ENCODE measurements at regions not wholly inside any gene's neighbourhood (a gene's known extent, or its start where the extent isn't known, plus 50 kb on each side); places are given as distances from the start of the nearest gene placed in this dataset.

DNA sequence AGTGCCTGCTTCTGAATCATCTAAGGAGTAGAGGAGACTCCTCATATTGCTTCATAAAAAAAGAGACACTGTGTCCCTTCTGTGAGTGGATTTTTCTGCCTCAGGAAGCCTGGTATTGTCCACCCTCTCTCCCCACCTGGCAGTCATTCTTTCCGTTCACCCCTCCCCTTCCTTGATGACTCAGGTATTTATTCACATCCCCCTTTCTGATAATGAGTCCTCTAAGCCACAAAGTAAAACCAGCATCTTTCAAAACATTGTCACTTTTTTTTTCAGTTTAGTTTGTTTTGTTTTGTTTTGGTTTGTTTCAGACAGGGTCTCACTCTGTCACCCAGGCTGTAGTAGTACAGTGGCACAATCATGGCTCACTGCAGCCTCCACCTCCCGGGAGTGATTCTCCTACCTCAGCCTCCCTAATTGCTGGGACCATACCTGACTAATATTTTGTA is 65.2 kb upstream of the UBE2E1 start:
- Histone ChIP-seq H3K4me1 (ENCODE audit: control insufficient read depth in 1 of 2, insufficient read depth in 2 of 2, low read length in 2 of 2) (peaks cover 0 to 3% of the 10 kb centered on the region in 2 donors), H3K27ac (ENCODE audit: low read depth in 1 of 2, low read length in 2 of 2) (no peak overlapping the region), H3K36me3 (ENCODE audit: control insufficient read depth in 1 of 2, insufficient read depth in 2 of 2, low read length in 1 of 2) (no peaks in the 10 kb centered on the region), H3K9me3 (ENCODE audit: control insufficient read depth, low read length) (no peaks in the 10 kb centered on the region), H3K27me3 (ENCODE audit: control insufficient read depth in 1 of 2, insufficient read depth in 2 of 2, low read length in 1 of 2) (no peaks in the 10 kb centered on the region), H3K4me3 (ENCODE audit: low read length in 2 of 2) (no peak overlapping the region)
- DNase-seq (no peak), ATAC-seq (ENCODE audit: low FRiP score) (no peak)
- 78 to 81% methylated on average over 2 of the region's 2 CpGs for WGBS, 2 donors
- intact Hi-C loops (cut with DNase I), result no loop called here

DNA sequence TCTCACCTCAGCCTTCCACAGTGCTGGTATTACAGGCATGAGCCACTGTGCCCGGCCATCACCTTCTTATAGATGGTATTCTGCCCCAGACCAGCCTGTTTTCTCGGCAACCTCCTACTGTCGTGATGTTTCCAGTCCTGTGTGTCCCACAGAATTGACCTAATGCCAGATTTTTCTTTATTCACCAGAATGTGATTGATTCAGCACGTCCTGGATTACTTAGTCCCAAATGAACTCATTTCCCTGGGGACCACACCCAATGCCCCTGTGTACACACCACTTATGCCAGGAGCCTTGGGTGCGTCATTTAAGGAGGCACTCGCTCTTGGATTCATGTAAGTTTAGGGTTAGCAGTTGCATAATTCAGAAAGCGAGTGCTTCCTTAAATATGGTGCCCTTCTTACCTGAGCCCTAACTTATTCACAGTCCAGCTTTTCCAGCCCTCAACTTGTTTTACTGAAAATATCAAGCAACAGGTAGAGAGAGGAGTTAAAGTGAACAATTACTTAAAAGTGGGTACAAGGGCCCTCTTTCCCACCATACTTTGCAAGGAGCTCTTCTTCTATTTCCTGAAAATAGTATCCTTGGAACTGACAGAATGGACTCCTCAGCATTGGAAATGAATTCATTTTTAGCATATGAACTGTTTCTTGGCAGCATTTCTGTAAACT is 64.6 kb upstream of the UBE2E1 start:
- no peaks in the 10 kb centered on the region for H3K9me3 ChIP-seq (ENCODE audit: control insufficient read depth, low read length)
- ATAC-seq (ENCODE audit: low FRiP score) (no peak), DNase-seq (no peak)
- no peak overlapping the region for H3K27ac ChIP-seq (ENCODE audit: low read depth in 1 of 2, low read length in 2 of 2)
- intact Hi-C loops (cut with DNase I), result no loop called here
- no peaks in the 10 kb centered on the region for H3K4me1 ChIP-seq (ENCODE audit: control insufficient read depth in 1 of 2, insufficient read depth in 2 of 2, low read length in 2 of 2)
- H3K27me3 ChIP-seq (ENCODE audit: control insufficient read depth in 1 of 2, insufficient read depth in 2 of 2, low read length in 1 of 2), result no peaks in the 10 kb centered on the region
- no peaks in the 10 kb centered on the region for H3K36me3 ChIP-seq (ENCODE audit: control insufficient read depth in 1 of 2, insufficient read depth in 2 of 2, low read length in 1 of 2)
- H3K4me3 ChIP-seq (ENCODE audit: low read length in 2 of 2), result no peak overlapping the region
- WGBS, 2 donors, result 71 to 75% methylated on average over 7 of the region's 7 CpGs

DNA sequence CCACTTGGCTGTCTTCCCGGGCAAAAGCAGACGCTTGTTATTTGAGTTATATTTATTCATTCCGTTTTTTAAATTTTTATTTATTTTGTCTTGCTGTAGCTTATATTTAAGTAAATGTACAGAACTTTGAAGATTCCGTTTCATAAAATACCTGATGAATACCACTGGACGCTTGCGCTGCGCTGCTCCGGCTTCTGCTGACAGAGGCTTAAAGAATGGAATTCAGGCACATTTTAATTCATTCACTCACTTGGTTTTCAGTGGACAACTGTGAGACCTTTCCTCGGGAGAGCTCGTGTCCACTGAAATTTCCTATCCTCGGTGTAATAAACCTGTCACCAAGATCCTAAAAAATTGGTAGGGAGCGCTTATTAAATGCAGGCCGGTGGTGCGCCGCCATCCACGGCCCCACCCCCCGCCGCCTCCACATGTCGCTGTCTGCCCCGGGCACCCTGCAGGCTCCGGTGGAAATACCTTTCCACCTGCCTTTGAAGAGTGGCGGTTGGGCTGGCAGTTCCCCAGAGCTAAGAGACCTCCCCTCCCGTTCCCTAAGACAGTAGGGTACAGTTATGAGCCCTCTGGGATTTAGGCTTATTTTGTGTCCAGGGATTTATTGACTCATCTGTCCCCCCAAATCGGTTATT is 62.5 kb upstream of the UBE2E1 start:
- no peak for DNase-seq
- Histone ChIP-seq H3K36me3 (ENCODE audit: control insufficient read depth in 1 of 2, insufficient read depth in 2 of 2, low read length in 1 of 2) (no peaks in the 10 kb centered on the region), H3K27ac (ENCODE audit: low read depth in 1 of 2, low read length in 2 of 2) (no peak overlapping the region), H3K4me3 (ENCODE audit: low read length in 2 of 2) (no peak overlapping the region), H3K27me3 (ENCODE audit: control insufficient read depth in 1 of 2, insufficient read depth in 2 of 2, low read length in 1 of 2) (peaks cover 0 to 1% of the 10 kb centered on the region in 2 donors), H3K4me1 (ENCODE audit: control insufficient read depth in 1 of 2, insufficient read depth in 2 of 2, low read length in 2 of 2) (no peaks in the 10 kb centered on the region), H3K9me3 (ENCODE audit: control insufficient read depth, low read length) (no peaks in the 10 kb centered on the region)
- no peak for ATAC-seq (ENCODE audit: low FRiP score)
- intact Hi-C loops (cut with DNase I), result no loop called here
- WGBS, 2 donors, result 29 to 42% methylated on average over 24 of the region's 24 CpGs

DNA sequence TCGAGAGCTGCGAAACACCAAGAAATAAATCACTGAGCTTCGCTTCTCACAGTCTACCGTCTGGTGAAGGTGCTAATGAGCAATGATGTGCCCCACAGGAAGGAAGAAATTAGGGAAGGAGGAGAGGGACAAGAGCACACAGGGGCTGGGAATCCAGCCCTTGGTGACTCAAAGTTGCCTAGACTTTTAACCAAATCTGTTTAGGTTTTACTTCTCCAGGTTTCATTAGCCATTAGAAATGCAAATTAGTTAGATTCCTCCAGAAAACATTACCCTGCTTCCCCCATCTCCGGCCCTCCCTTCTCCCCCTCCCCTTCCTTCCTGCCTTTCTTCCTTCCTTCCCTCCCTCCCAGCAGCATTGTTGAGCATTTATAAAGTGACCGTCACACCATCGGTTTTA is 59.3 kb upstream of the UBE2E1 start:
- H3K4me3 ChIP-seq (ENCODE audit: low read length in 2 of 2), result no peak overlapping the region
- WGBS, 2 donors, result 81 to 87% methylated on average over 7 of the region's 7 CpGs

DNA sequence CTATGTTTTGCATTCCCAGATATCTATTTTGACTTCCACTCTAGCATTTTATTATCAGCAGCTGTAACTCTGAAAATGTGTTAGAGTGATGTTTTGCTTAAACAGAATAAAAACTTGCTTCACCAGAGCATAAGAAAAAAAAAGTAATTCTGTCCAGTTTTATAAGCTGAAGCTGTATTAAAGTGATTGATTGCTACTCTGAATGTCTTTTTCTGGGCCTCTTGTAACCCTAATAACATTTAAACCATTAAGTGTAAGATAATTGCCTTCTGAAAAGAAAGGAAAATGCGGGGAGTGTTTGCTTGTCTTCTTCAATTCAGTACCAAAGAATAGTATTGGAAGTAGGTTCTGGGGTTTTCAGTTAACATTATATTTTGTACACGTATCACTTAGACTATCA is 57.9 kb upstream of the UBE2E1 start:
- Histone ChIP-seq H3K27me3 (ENCODE audit: control insufficient read depth in 1 of 2, insufficient read depth in 2 of 2, low read length in 1 of 2) (peaks cover 0 to 1% of the 10 kb centered on the region in 2 donors), H3K4me3 (ENCODE audit: low read length in 2 of 2) (no peak overlapping the region), H3K4me1 (ENCODE audit: control insufficient read depth in 1 of 2, insufficient read depth in 2 of 2, low read length in 2 of 2) (no peaks in the 10 kb centered on the region), H3K9me3 (ENCODE audit: control insufficient read depth, low read length) (no peaks in the 10 kb centered on the region), H3K36me3 (ENCODE audit: control insufficient read depth in 1 of 2, insufficient read depth in 2 of 2, low read length in 1 of 2) (no peaks in the 10 kb centered on the region), H3K27ac (ENCODE audit: low read depth in 1 of 2, low read length in 2 of 2) (no peak overlapping the region)
- no peak for DNase-seq
- ATAC-seq (ENCODE audit: low FRiP score), result no peak
- intact Hi-C loops (cut with DNase I), result no loop called here
- WGBS, 2 donors, result 93 to 95% methylated on average over 2 of the region's 2 CpGs

More for the DNA sequence above, 59.3 kb upstream of the UBE2E1 start:
- H3K27me3 ChIP-seq (ENCODE audit: control insufficient read depth in 1 of 2, insufficient read depth in 2 of 2, low read length in 1 of 2), result peaks cover 0 to 1% of the 10 kb centered on the region in 2 donors
- H3K36me3 ChIP-seq (ENCODE audit: control insufficient read depth in 1 of 2, insufficient read depth in 2 of 2, low read length in 1 of 2), result no peaks in the 10 kb centered on the region
- H3K27ac ChIP-seq (ENCODE audit: low read depth in 1 of 2, low read length in 2 of 2), result no peak overlapping the region
- intact Hi-C loops (cut with DNase I), result no loop called here
- no peaks in the 10 kb centered on the region for H3K9me3 ChIP-seq (ENCODE audit: control insufficient read depth, low read length)
- H3K4me1 ChIP-seq (ENCODE audit: control insufficient read depth in 1 of 2, insufficient read depth in 2 of 2, low read length in 2 of 2), result no peaks in the 10 kb centered on the region
- ATAC-seq (ENCODE audit: low FRiP score) (no peak), DNase-seq (no peak)

DNA sequence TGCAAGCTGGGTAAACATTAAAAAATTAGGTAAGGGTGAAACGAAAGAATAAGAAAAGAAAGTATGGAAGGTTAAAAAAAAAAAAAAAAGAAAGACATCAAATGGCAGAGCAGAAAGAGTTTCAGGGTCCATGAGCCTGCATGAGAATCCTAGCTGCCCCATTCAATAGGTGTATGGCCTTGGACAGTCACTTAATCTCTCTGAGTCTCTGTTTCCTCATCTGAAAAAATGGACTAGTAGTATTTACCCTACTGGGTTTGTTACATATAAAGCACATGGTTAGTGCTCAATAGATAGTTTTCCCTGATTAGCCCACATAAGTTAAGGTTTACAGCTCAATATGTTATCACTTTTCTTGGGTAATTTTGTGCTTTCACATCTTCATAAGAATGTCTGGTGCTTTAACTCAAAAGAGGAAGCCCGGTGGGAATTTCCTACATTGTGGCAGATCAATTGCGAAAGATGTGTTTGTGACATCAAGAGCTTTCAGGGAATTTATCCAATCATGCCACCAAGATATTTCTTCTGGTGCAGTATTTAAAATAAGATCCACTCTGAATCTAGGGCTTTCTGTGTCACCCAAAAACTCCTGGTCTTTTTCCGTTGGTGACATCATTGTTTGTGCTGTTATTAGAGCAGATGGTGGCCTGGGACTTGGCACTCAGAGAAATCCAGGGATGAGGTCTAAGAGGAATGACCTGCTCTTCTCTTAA is 57.2 kb upstream of the UBE2E1 start:
- H3K36me3 ChIP-seq (ENCODE audit: control insufficient read depth in 1 of 2, insufficient read depth in 2 of 2, low read length in 1 of 2), result no peaks in the 10 kb centered on the region
- H3K9me3 ChIP-seq (ENCODE audit: control insufficient read depth, low read length), result no peaks in the 10 kb centered on the region
- 78 to 82% methylated on average over 4 of the region's 4 CpGs for WGBS, 2 donors
- ATAC-seq (ENCODE audit: low FRiP score) (no peak), DNase-seq (no peak)
- H3K27me3 ChIP-seq (ENCODE audit: control insufficient read depth in 1 of 2, insufficient read depth in 2 of 2, low read length in 1 of 2), result peaks cover 0 to 1% of the 10 kb centered on the region in 2 donors
- intact Hi-C loops (cut with DNase I), result no loop called here
- no peak overlapping the region for H3K27ac ChIP-seq (ENCODE audit: low read depth in 1 of 2, low read length in 2 of 2)
- H3K4me3 ChIP-seq (ENCODE audit: low read length in 2 of 2), result no peak overlapping the region
- no peaks in the 10 kb centered on the region for H3K4me1 ChIP-seq (ENCODE audit: control insufficient read depth in 1 of 2, insufficient read depth in 2 of 2, low read length in 2 of 2)

DNA sequence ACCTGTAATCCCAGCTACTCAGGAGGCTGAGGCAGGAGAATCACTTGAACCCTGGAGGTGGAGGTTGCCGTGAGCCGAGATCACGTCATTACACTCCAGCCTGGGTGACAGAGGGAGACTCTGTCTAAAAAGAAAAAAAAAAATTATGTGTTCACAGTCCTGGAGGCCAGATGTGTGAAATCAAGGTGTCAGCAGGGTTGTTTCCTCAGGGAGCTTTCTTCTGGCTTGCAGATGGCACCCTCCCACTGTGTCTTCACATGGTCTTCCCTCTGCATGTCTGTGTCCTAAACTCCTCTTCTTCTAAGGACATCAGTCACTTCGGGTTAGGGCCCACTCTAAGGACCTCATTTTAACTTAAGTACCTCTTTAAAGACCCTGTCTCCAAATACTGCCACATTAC is 56.1 kb upstream of the UBE2E1 start:
- whole genome bisulfite sequencing, 2 donors, result 95 to 97% methylated on average over 4 of the region's 4 CpGs
- Histone ChIP-seq H3K4me1 (ENCODE audit: control insufficient read depth in 1 of 2, insufficient read depth in 2 of 2, low read length in 2 of 2) (no peaks in the 10 kb centered on the region), H3K36me3 (ENCODE audit: control insufficient read depth in 1 of 2, insufficient read depth in 2 of 2, low read length in 1 of 2) (no peaks in the 10 kb centered on the region), H3K9me3 (ENCODE audit: control insufficient read depth, low read length) (no peaks in the 10 kb centered on the region), H3K27me3 (ENCODE audit: control insufficient read depth in 1 of 2, insufficient read depth in 2 of 2, low read length in 1 of 2) (peaks cover 0 to 1% of the 10 kb centered on the region in 2 donors), H3K4me3 (ENCODE audit: low read length in 2 of 2) (no peak overlapping the region), H3K27ac (ENCODE audit: low read depth in 1 of 2, low read length in 2 of 2) (no peak overlapping the region)
- DNase-seq, result no peak
- ATAC-seq (ENCODE audit: low FRiP score), result no peak
- intact Hi-C loops (cut with DNase I), result no loop called here

DNA sequence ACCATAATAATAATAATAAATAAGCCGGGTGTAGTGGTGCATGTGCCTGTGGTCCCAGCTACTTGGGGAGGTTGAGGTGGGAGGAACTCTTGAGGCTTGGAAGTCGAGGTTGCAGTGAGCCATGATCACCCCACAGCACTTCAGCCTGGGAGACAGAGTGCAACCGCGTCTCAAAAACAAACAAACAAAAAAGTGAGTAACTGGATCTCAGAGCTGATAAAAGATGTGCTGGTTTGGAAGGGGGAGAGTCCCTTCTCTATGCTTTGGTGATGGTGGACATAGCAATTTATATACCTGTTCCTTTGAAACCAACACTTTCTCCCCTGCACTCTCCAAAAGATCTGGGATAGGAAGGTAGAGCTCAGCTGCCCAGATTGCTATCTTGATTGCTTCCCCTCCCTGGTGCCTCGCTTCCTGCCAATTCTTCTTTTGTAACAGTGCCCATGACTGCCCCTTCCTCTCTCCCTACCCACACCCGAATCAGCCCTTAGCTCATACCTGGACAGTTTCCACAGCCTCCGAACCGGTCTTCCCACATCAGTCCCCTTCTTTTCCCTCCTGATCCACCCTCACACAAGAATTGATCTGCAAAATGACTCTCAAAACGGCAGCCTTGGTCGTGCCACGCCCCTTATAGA is 55.1 kb upstream of the UBE2E1 start:
- Histone ChIP-seq H3K36me3 (ENCODE audit: control insufficient read depth in 1 of 2, insufficient read depth in 2 of 2, low read length in 1 of 2) (no peaks in the 10 kb centered on the region), H3K27ac (ENCODE audit: low read depth in 1 of 2, low read length in 2 of 2) (no peak overlapping the region), H3K4me1 (ENCODE audit: control insufficient read depth in 1 of 2, insufficient read depth in 2 of 2, low read length in 2 of 2) (no peaks in the 10 kb centered on the region), H3K27me3 (ENCODE audit: control insufficient read depth in 1 of 2, insufficient read depth in 2 of 2, low read length in 1 of 2) (peaks cover 0 to 1% of the 10 kb centered on the region in 2 donors), H3K9me3 (ENCODE audit: control insufficient read depth, low read length) (no peaks in the 10 kb centered on the region), H3K4me3 (ENCODE audit: low read length in 2 of 2) (no peak overlapping the region)
- no peak for ATAC-seq (ENCODE audit: low FRiP score)
- intact Hi-C loops (cut with DNase I), result no loop called here
- no peak for DNase-seq
- 52 to 55% methylated on average over 11 of the region's 11 CpGs for WGBS, 2 donors

All from aorta (tissue), 5 donors.